B cell (primary cell): ENCODE measurements at regions not wholly inside any gene's neighbourhood (a gene's known extent, or its start where the extent isn't known, plus 50 kb on each side); places are given as distances from the start of the nearest gene placed in this dataset.

Experiments
- ATAC-seq: fragments of 200-7000 bp; cut with Tn5 transposase; one replicate; pipeline ENCODE4 v1.10.0; 2021; ENCODE audit warnings: low read depth, mild to moderate bottlenecking, moderate number of reproducible peaks, moderate library complexity
- CTCF ChIA-PET: fragments of 350-600 bp; sonication (Branson Sonifier 250); formaldehyde crosslinking; loops from one replicate; lab custom pipeline; 2021; ENCODE audit warnings: antibody characterized with exemption, inconsistent platforms; lab: Charles Lee
- POLR2A ChIA-PET: fragments of 350-600 bp; sonication (Branson Sonifier 250); formaldehyde crosslinking; loops from one replicate; lab custom pipeline; 2021; ENCODE audit warnings: antibody characterized with exemption; lab: Charles Lee
- DNase-seq: peaks from one replicate; pipeline ENCODE4 v3.0.0; 2013
- H2AFZ ChIP-seq: 2 replicates; pipeline ENCODE4 v1.6.1; 2012; ENCODE audit warnings: mild to moderate bottlenecking, low read depth, low read length; ENCODE audit not compliant: insufficient read depth, poor library complexity, severe bottlenecking
- H3K27ac ChIP-seq, 2 donors: 1 replicate in 1 of 2; 2 replicates in 1 of 2; pipeline ENCODE4 v1.5.1; 2012 to 2013; ENCODE audit warnings: low read length in 2 of 2, mild to moderate bottlenecking in 2 of 2, moderate library complexity in 1 of 2
- H3K27me3 ChIP-seq, 4 experiments: fragments of 200-600 bp in 1 of 4; sonication (generic) in 1 of 4; replicated peaks in 1 of 4; 1 replicate in 2 of 4; 2 replicates in 2 of 4; pipeline versions ENCODE4 v1.6.1 to v1.7.0; 2013 to 2016; ENCODE audit warnings: low read length in 3 of 4, mild to moderate bottlenecking in 2 of 4, mixed read lengths in 1 of 4, moderate library complexity in 1 of 4; ENCODE audit not compliant: insufficient read depth in 4 of 4, control insufficient read depth in 3 of 4; ENCODE audit errors: control extremely low read depth in 1 of 4
- H3K36me3 ChIP-seq, 2 experiments: replicated peaks in 1 of 2; 1 replicate in 1 of 2; 2 replicates in 1 of 2; pipeline versions ENCODE4 v1.6.1 to v1.7.1; 2013; ENCODE audit warnings: low read length in 1 of 2; ENCODE audit not compliant: insufficient read depth in 2 of 2, control insufficient read depth in 1 of 2; ENCODE audit errors: control extremely low read depth in 1 of 2, extremely low read depth in 1 of 2
- H3K4me1 ChIP-seq, 2 donors: fragments of 200-600 bp in 1 of 2; sonication (generic) in 1 of 2; 1 replicate in 1 of 2; 2 replicates in 1 of 2; pipeline versions ENCODE4 v1.5.1 to v1.6.1; 2013 to 2017; ENCODE audit warnings: low read length in 2 of 2; ENCODE audit not compliant: control insufficient read depth in 2 of 2, insufficient read depth in 2 of 2
- H3K4me2 ChIP-seq: replicated peaks from 2 replicates; pipeline ENCODE3; 2012; ENCODE audit warnings: mild to moderate bottlenecking, low read depth, low read length; ENCODE audit not compliant: poor library complexity, severe bottlenecking
- H3K4me3 ChIP-seq, 5 experiments: fragments of 200-600 bp in 1 of 5; sonication (generic) in 1 of 5; 1 replicate in 3 of 5; 2 replicates in 2 of 5; pipeline versions ENCODE4 v1.5.1 to v1.7.0; 2011 to 2016; ENCODE audit warnings: low read length in 4 of 5, mild to moderate bottlenecking in 4 of 5, low read depth in 2 of 5, control low read depth in 1 of 5, moderate library complexity in 1 of 5; ENCODE audit not compliant: insufficient read depth in 1 of 5; ENCODE audit errors: control extremely low read depth in 1 of 5, extremely low read depth in 1 of 5
- H3K79me2 ChIP-seq: fragments of 200-600 bp; sonication (generic); one replicate; pipeline ENCODE4 v1.6.0; 2016; ENCODE audit warnings: low read length; ENCODE audit not compliant: control insufficient read depth, insufficient read depth
- H3K9ac ChIP-seq: fragments of 200-600 bp; sonication (generic); 2 replicates; pipeline ENCODE4 v1.6.1; 2017; ENCODE audit warnings: mild to moderate bottlenecking, low read length, moderate library complexity
- H3K9me3 ChIP-seq, 3 donors: one replicate each; pipeline versions ENCODE4 v1.6.1 to v1.7.1; 2013; ENCODE audit warnings: low read length in 2 of 3; ENCODE audit not compliant: control insufficient read depth in 2 of 3, insufficient read depth in 1 of 3; ENCODE audit errors: control extremely low read depth in 1 of 3
- H4K20me1 ChIP-seq: 2 replicates; pipeline ENCODE4 v1.6.0; 2012; ENCODE audit warnings: mild to moderate bottlenecking, low read length; ENCODE audit not compliant: insufficient read depth, control insufficient read depth, poor library complexity, severe bottlenecking
- H3K27ac Mint-ChIP-seq: one replicate; pipeline ENCODE4 v1.8.0; 2021; ENCODE audit warnings: mixed read lengths
- H3K27me3 Mint-ChIP-seq: one replicate; pipeline ENCODE4 v1.8.0; 2021; ENCODE audit warnings: mixed read lengths
- H3K4me1 Mint-ChIP-seq: one replicate; pipeline ENCODE4 v1.8.0; 2021; ENCODE audit warnings: mixed read lengths
- H3K4me3 Mint-ChIP-seq: one replicate; pipeline ENCODE4 v1.8.0; 2021; ENCODE audit warnings: mixed read lengths
- H3K9me3 Mint-ChIP-seq: one replicate; pipeline ENCODE4 v1.8.0; 2022; ENCODE audit warnings: mixed read lengths; ENCODE audit not compliant: insufficient read depth
- CTCF ChIP-seq: fragments of 200-600 bp; IDR thresholded peaks from one replicate; pipeline ENCODE4 v1.8.0; 2022; ENCODE audit warnings: antibody characterized with exemption, mild to moderate bottlenecking
- EZH2 ChIP-seq: IDR thresholded peaks from 2 replicates; pipeline ENCODE4 v1.6.1; 2012; ENCODE audit warnings: borderline replicate concordance, low read depth, mild to moderate bottlenecking, moderate library complexity, low read length; ENCODE audit not compliant: insufficient read depth, poor library complexity, severe bottlenecking
- WGBS: methylation state at CpG from one replicate; pipeline ENCODE4 v1.1.5; 2013; ENCODE audit warnings: missing lambda C conversion rate; ENCODE audit not compliant: insufficient coverage; 5-methylcytosine and 5-hydroxymethylcytosine counted together
- intact Hi-C: fragments of 100-400 bp; cut with micrococcal nuclease; formaldehyde crosslinking; loops from one replicate; pipeline ENCODE4 v1.10.0; 2022

GRCh38 chr5:39986614-39987013 lies 561.8 kb upstream of the DAB2 start:
- TF ChIP-seq EZH2 (no peak), CTCF (no peak)
- no peaks in the 10 kb centered on the region for H3K36me3 ChIP-seq
- no peak overlapping the region for H3K9ac ChIP-seq
- H3K4me3 ChIP-seq = no peak overlapping the region
- Mint-ChIP-seq H3K4me3 (no peak overlapping the region), H3K27me3 (peaks cover 16% of the 10 kb centered on the region), H3K27ac (no peak overlapping the region), H3K9me3 (no peaks in the 10 kb centered on the region), H3K4me1 (no peaks in the 10 kb centered on the region)
- H3K4me2 ChIP-seq = no peak overlapping the region
- H3K27me3 ChIP-seq = no peaks in the 10 kb centered on the region
- CTCF ChIA-PET = no interaction called here
- intact Hi-C loops = no loop called here
- H3K27ac ChIP-seq = no peak overlapping the region
- H4K20me1 ChIP-seq = no peaks in the 10 kb centered on the region
- ATAC-seq (no peak), DNase-seq (no peak)
- H2AFZ ChIP-seq = no peak overlapping the region
- no peaks in the 10 kb centered on the region for H3K79me2 ChIP-seq
- POLR2A ChIA-PET = no interaction called here
- no peaks in the 10 kb centered on the region for H3K9me3 ChIP-seq
- WGBS = no CpG with 5 or more reads among the region's 2 CpGs
- H3K4me1 ChIP-seq = no peaks in the 10 kb centered on the region

- H3K36me3 ChIP-seq = no peaks in the 10 kb centered on the region
- no CpG with 5 or more reads among the region's 1 CpG for WGBS
- Mint-ChIP-seq H3K27ac (no peak overlapping the region), H3K4me1 (no peaks in the 10 kb centered on the region), H3K4me3 (no peak overlapping the region), H3K9me3 (no peaks in the 10 kb centered on the region), H3K27me3 (peaks cover 7% of the 10 kb centered on the region)
- no peak for TF ChIP-seq EZH2
- TF ChIP-seq CTCF = no peak
- no peaks in the 10 kb centered on the region for H4K20me1 ChIP-seq
- no peaks in the 10 kb centered on the region for H3K9me3 ChIP-seq
- ChIA-PET CTCF (no interaction called here), POLR2A (no interaction called here)
- H3K27me3 ChIP-seq = no peaks in the 10 kb centered on the region
- no peak overlapping the region for H3K9ac ChIP-seq
- H3K4me2 ChIP-seq = no peak overlapping the region
- no peak overlapping the region for H2AFZ ChIP-seq
- no peaks in the 10 kb centered on the region for H3K4me1 ChIP-seq
- intact Hi-C loops = no loop called here
- H3K27ac ChIP-seq = no peak overlapping the region
- H3K4me3 ChIP-seq = no peak overlapping the region
- ATAC-seq (no peak), DNase-seq (no peak)
- no peaks in the 10 kb centered on the region for H3K79me2 ChIP-seq
Measured at GRCh38 chr5:39980056-39980455, 555.3 kb upstream of the DAB2 start.
